Glutamatergic neuron (in vitro differentiated cells): ENCODE measurements at regions not wholly inside any gene's neighbourhood (a gene's known extent, or its start where the extent isn't known, plus 50 kb on each side); places are given as distances from the start of the nearest gene placed in this dataset.

Source experiments
- DNase-seq: peaks from one replicate; pipeline ENCODE4 v3.0.0; 2022
- H3K27ac Mint-ChIP-seq: one replicate; pipeline ENCODE4 v1.8.0; 2020; ENCODE audit warnings: mild to moderate bottlenecking, mixed read lengths, inconsistent platforms; ENCODE audit not compliant: unreplicated experiment
- H3K27me3 Mint-ChIP-seq: one replicate; pipeline ENCODE4 v1.8.0; 2020; ENCODE audit warnings: mild to moderate bottlenecking, moderate library complexity, mixed read lengths, inconsistent platforms; ENCODE audit not compliant: unreplicated experiment
- H3K36me3 Mint-ChIP-seq: one replicate; pipeline ENCODE4 v1.8.0; 2020; ENCODE audit warnings: mild to moderate bottlenecking, mixed read lengths, inconsistent platforms; ENCODE audit not compliant: unreplicated experiment
- H3K4me1 Mint-ChIP-seq: one replicate; pipeline ENCODE4 v1.8.0; 2020; ENCODE audit warnings: mild to moderate bottlenecking, low read depth, mixed read lengths, inconsistent platforms; ENCODE audit not compliant: unreplicated experiment
- H3K4me3 Mint-ChIP-seq: one replicate; pipeline ENCODE4 v1.8.0; 2020; ENCODE audit warnings: mild to moderate bottlenecking, mixed read lengths, inconsistent platforms; ENCODE audit not compliant: unreplicated experiment
- H3K9me3 Mint-ChIP-seq: one replicate; pipeline ENCODE4 v1.8.0; 2020; ENCODE audit warnings: mild to moderate bottlenecking, moderate library complexity, mixed read lengths, inconsistent platforms; ENCODE audit not compliant: unreplicated experiment
- TF ChIP-seq, protein P1 (sequence below): fragments of 200-600 bp; sonication (generic); IDR thresholded peaks from one replicate; pipeline ENCODE4 v1.5.0; 2021; ENCODE audit not compliant: partially characterized antibody, unreplicated experiment

DNA sequence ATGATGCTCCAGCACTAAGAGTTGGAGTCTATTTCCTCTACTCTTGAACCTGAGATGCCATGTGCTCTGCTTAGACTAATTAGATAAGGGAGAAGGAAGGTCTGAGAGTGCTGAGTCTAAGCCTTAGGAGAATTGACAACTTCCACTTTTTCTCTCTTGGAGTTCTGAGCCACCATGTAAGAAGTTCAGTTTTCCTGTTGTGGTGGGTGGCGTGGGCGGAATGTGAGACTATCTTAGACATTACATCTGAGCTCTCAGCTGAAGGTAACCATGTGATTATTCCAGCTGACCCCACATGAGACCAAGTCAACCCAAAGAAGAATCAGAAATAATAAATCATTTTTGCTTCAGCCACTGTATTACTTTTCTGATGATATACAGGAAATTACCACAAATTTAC lies 404.5 kb upstream of the LRRC7 start:
- H3K9me3 Mint-ChIP-seq = no peaks in the 10 kb centered on the region
- no peak overlapping the region for H3K27ac Mint-ChIP-seq
- H3K4me3 Mint-ChIP-seq = no peak overlapping the region
- DNase-seq = no peak
- no peaks in the 10 kb centered on the region for H3K27me3 Mint-ChIP-seq
- TF ChIP-seq, protein P1, sequence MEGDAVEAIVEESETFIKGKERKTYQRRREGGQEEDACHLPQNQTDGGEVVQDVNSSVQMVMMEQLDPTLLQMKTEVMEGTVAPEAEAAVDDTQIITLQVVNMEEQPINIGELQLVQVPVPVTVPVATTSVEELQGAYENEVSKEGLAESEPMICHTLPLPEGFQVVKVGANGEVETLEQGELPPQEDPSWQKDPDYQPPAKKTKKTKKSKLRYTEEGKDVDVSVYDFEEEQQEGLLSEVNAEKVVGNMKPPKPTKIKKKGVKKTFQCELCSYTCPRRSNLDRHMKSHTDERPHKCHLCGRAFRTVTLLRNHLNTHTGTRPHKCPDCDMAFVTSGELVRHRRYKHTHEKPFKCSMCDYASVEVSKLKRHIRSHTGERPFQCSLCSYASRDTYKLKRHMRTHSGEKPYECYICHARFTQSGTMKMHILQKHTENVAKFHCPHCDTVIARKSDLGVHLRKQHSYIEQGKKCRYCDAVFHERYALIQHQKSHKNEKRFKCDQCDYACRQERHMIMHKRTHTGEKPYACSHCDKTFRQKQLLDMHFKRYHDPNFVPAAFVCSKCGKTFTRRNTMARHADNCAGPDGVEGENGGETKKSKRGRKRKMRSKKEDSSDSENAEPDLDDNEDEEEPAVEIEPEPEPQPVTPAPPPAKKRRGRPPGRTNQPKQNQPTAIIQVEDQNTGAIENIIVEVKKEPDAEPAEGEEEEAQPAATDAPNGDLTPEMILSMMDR = no peak
- H3K36me3 Mint-ChIP-seq = no peaks in the 10 kb centered on the region
- H3K4me1 Mint-ChIP-seq = no peaks in the 10 kb centered on the region

DNA sequence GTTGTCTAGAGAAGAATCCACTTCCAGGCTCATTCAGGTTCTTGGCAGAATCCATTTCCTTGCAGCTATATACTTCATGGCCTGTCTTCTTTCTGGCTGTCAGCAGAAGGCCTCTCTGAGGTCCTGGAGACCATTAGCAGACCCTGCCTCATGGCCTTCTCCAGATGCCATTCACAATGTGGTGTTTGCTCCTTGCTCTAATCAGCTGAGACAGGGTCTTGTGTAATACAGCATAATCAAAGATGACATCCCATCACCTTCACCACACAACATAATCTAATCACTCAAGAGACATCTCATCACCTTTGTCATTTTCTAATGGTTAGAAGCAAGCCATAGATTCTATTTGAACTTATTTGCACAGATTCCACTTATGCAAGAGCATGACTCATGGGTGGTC lies 403.9 kb upstream of the LRRC7 start:
- Mint-ChIP-seq H3K27me3 (no peaks in the 10 kb centered on the region), H3K4me1 (no peaks in the 10 kb centered on the region), H3K4me3 (no peak overlapping the region), H3K9me3 (no peaks in the 10 kb centered on the region), H3K36me3 (no peaks in the 10 kb centered on the region), H3K27ac (no peak overlapping the region)
- no peak for DNase-seq
- TF ChIP-seq, protein P1 = no peak

DNA sequence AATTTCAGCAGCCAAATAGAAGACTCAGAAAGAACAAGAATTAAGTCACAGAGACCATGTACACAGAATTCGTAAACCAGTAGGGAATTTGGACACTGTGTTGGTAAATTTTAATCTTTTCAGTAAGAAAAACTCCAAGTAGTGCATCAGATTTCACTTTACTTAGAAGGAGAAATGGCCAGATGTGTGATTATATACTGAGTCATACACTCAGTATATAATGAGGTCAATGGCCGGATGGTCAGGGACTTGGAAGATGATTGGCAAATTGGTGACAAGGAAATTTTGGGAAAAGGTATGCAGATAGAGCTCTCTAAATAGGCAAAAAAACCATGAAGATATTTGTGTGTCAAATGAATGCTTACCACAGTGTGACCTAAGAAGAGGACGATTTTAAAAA lies 399.8 kb upstream of the LRRC7 start:
- H3K27ac Mint-ChIP-seq = no peak overlapping the region
- no peak for DNase-seq

DNA sequence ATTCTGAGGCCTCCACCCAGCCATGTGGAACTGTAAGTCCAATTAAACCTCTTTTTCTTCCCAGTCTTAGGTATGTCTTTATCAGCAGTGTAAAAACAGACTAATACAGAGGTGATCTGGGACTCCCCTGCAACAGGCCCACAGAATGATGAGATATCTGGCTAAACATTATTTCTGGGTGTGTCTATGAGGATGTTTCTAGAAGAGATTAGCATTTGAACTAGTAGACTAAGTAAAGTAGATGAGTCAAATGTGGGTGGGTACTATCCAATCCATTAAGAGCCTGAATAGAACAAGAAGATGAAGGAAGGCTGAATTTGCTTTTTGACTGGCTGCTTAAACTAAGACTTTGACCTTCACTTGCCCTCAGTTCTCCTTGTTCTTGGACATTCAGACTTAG lies 396.5 kb upstream of the LRRC7 start:
- Mint-ChIP-seq H3K27me3 (no peaks in the 10 kb centered on the region), H3K36me3 (peaks cover 4% of the 10 kb centered on the region), H3K9me3 (no peaks in the 10 kb centered on the region), H3K4me3 (no peak overlapping the region), H3K4me1 (no peaks in the 10 kb centered on the region), H3K27ac (no peak overlapping the region)
- TF ChIP-seq, protein P1 = no peak
- DNase-seq = no peak

More for the DNA sequence above, 399.8 kb upstream of the LRRC7 start:
- H3K36me3 Mint-ChIP-seq = peaks cover 4% of the 10 kb centered on the region
- no peaks in the 10 kb centered on the region for H3K27me3 Mint-ChIP-seq
- TF ChIP-seq, protein P1 = no peak
- no peaks in the 10 kb centered on the region for H3K9me3 Mint-ChIP-seq
- no peaks in the 10 kb centered on the region for H3K4me1 Mint-ChIP-seq
- no peak overlapping the region for H3K4me3 Mint-ChIP-seq

DNA sequence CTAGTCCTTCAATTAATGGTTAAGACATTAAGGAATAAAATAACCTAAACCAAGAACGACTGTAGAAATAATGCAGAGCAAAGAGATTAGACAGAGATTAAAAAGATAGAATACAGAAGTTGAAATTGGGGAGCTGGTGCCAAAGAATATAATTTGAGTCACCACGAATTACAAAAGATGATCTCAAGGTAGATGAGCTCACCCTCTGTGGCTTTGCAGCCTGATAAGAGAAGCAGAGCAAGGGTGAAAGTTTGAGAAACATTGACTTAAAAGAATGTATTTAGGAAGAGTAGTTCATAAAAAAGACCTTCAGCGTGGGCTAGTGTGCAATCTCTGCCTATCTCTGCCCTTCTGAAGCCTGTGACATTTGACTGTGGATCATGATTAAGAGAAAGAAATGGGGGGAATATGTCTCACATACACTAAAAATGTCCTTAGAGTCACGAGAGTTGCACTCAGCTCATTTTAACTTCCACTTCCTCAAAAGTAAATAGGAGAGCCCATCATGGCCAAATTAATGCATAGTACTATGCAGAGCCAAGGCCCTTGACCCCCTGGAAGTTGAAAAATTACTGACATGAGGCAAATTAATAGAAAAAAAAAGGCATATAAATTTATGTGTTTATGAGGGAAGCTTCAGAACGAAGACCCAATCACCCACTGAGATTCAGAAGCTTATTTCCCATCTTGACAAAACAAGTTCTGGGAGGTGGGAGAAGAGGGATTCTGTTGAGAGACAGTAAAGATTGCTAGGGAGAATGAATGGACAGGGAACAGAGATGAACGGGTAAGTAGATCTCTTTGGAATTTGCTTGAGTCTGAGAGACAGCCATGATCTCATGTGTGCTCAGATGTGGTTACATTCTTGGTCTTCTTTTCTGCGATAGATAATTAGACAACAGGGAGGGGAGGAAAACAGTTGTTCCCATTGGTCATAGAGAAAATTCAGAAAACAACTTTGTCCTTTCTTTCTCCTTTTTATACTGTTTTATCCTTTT lies 395.4 kb upstream of the LRRC7 start:
- no peak for DNase-seq
- TF ChIP-seq, protein P1 = no peak
- Mint-ChIP-seq H3K36me3 (peaks cover 4% of the 10 kb centered on the region), H3K4me3 (no peak overlapping the region), H3K27me3 (no peaks in the 10 kb centered on the region), H3K4me1 (no peaks in the 10 kb centered on the region), H3K27ac (no peak overlapping the region), H3K9me3 (no peaks in the 10 kb centered on the region)
